IMR-90 (cell line): ENCODE measurements at regions not wholly inside any gene's neighbourhood (a gene's known extent, or its start where the extent isn't known, plus 50 kb on each side); places are given as distances from the start of the nearest gene placed in this dataset.
A peak's percentile ranks its signal among the peaks of the same experiment; 100 is the strongest.

ENCODE experiments used
- ATAC-seq: fragments of 200-7000 bp; cut with Tn5 transposase; 2 replicates; pipeline ENCODE4 v1.9.1; 2020; ENCODE audit warnings: low read depth, mild to moderate bottlenecking, moderate library complexity
- BruUV-seq: library from RNA; stranded (reverse); fragments of 400-500 nt; replicated peaks from 2 replicates; lab custom pipeline; 2021; lab: Mats Ljungman, UMichigan
- CTCF ChIA-PET: fragments of 300-600 bp; formaldehyde crosslinking; extraction: SDS; loops from one replicate; lab custom pipeline; 2021; ENCODE audit warnings: antibody characterized with exemption; lab: Yijun Ruan, JAX
- POLR2A ChIA-PET: fragments of 300-600 bp; sonication (Branson Sonifier 250); formaldehyde crosslinking; loops from one replicate; lab custom pipeline; 2022; ENCODE audit warnings: antibody characterized with exemption; ENCODE audit not compliant: unreplicated experiment; lab: Charles Lee
- DNase-seq: peaks from one replicate; pipeline ENCODE4 v3.0.0; 2013
- H2AFZ ChIP-seq: replicated peaks from 2 replicates; pipeline ENCODE3; 2013; ENCODE audit warnings: low read length, mild to moderate bottlenecking; ENCODE audit not compliant: poor library complexity
- H2AK5ac ChIP-seq: 2 replicates; pipeline ENCODE4 v1.6.1; 2013; ENCODE audit warnings: low read depth, low read length, inconsistent platforms
- H2AK9ac ChIP-seq: replicated peaks from 2 replicates; pipeline ENCODE3; 2013; ENCODE audit warnings: mild to moderate bottlenecking, low read depth, low read length, moderate library complexity; ENCODE audit not compliant: poor library complexity
- H2BK120ac ChIP-seq: 2 replicates; pipeline ENCODE4 v1.6.1; 2013; ENCODE audit warnings: low read depth, low read length, inconsistent platforms
- H2BK15ac ChIP-seq: 3 replicates; pipeline ENCODE4 v1.6.1; 2013; ENCODE audit warnings: low read depth, low read length, inconsistent platforms
- H2BK20ac ChIP-seq: 2 replicates; pipeline ENCODE4 v1.6.1; 2013; ENCODE audit warnings: low read depth, mild to moderate bottlenecking, inconsistent platforms, low read length, moderate library complexity
- H2BK5ac ChIP-seq: 2 replicates; pipeline ENCODE4 v1.6.1; 2013; ENCODE audit warnings: mild to moderate bottlenecking, low read depth, low read length, inconsistent platforms; ENCODE audit not compliant: poor library complexity, severe bottlenecking
- H3K14ac ChIP-seq: replicated peaks from 2 replicates; pipeline ENCODE4 v1.6.1; 2013; ENCODE audit warnings: low read depth, low read length, inconsistent platforms
- H3K18ac ChIP-seq: 2 replicates; pipeline ENCODE4 v1.6.1; 2013; ENCODE audit warnings: low read depth, low read length, control low read depth
- H3K23ac ChIP-seq: 2 replicates; pipeline ENCODE4 v1.6.1; 2013; ENCODE audit warnings: low read depth, low read length, inconsistent platforms
- H3K27ac ChIP-seq: 2 replicates; pipeline ENCODE4 v1.5.1; 2013; ENCODE audit warnings: mild to moderate bottlenecking, control low read depth, low read length; ENCODE audit not compliant: insufficient read depth
- H3K27me3 ChIP-seq: 2 replicates; pipeline ENCODE4 v1.6.1; 2013; ENCODE audit warnings: low read length; ENCODE audit not compliant: control insufficient read depth, insufficient read depth
- H3K36me3 ChIP-seq: 2 replicates; pipeline ENCODE4 v1.6.1; 2013; ENCODE audit warnings: low read length, mixed read lengths; ENCODE audit not compliant: control insufficient read depth, insufficient read depth
- H3K4ac ChIP-seq: 2 replicates; pipeline ENCODE4 v1.6.1; 2013; ENCODE audit warnings: low read depth, low read length, inconsistent platforms
- H3K4me1 ChIP-seq: 2 replicates; pipeline ENCODE4 v1.6.1; 2013; ENCODE audit warnings: low read length, mixed read lengths; ENCODE audit not compliant: control insufficient read depth, insufficient read depth
- H3K4me2 ChIP-seq: 2 replicates; pipeline ENCODE4 v1.6.1; 2013; ENCODE audit warnings: low read depth, mild to moderate bottlenecking, control low read depth, low read length, moderate library complexity
- H3K4me3 ChIP-seq: 2 replicates; pipeline ENCODE4 v1.5.1; 2013; ENCODE audit warnings: low read depth, mild to moderate bottlenecking, control low read depth, low read length, moderate library complexity; ENCODE audit not compliant: insufficient read depth
- H3K56ac ChIP-seq: 2 replicates; pipeline ENCODE4 v1.6.1; 2013; ENCODE audit warnings: low read length, inconsistent platforms; ENCODE audit not compliant: insufficient read depth; ENCODE audit errors: extremely low read depth
- H3K79me1 ChIP-seq, 2 experiments: 2 replicates each; pipeline ENCODE4 v1.6.1; 2013; ENCODE audit warnings: low read length in 2 of 2, inconsistent platforms in 1 of 2, low read depth in 1 of 2
- H3K9ac ChIP-seq: 2 replicates; pipeline ENCODE4 v1.6.1; 2013; ENCODE audit warnings: low read depth, low read length, control low read depth
- H3K9me1 ChIP-seq: 2 replicates; pipeline ENCODE4 v1.6.1; 2013; ENCODE audit warnings: low read length, inconsistent platforms; ENCODE audit not compliant: insufficient read depth
- H3K9me3 ChIP-seq: 2 replicates; pipeline ENCODE4 v1.6.1; 2013; ENCODE audit warnings: low read length; ENCODE audit not compliant: control insufficient read depth, insufficient read depth
- H4K20me1 ChIP-seq: 2 replicates; pipeline ENCODE4 v1.6.1; 2013; ENCODE audit warnings: low read length, inconsistent platforms; ENCODE audit not compliant: insufficient read depth
- H4K5ac ChIP-seq: 2 replicates; pipeline ENCODE4 v1.6.1; 2013; ENCODE audit warnings: mild to moderate bottlenecking, low read depth, low read length, control low read depth
- H4K8ac ChIP-seq, 2 experiments: 2 replicates each; pipeline ENCODE4 v1.6.1; 2013; ENCODE audit warnings: low read depth in 2 of 2, low read length in 2 of 2, control low read depth in 1 of 2, inconsistent platforms in 1 of 2
- H4K91ac ChIP-seq: 2 replicates; pipeline ENCODE4 v1.6.1; 2013; ENCODE audit warnings: low read depth, low read length, inconsistent platforms; ENCODE audit not compliant: insufficient read depth
- BHLHE40 ChIP-seq: fragments of 150-350 bp; IDR thresholded peaks from 2 replicates; pipeline ENCODE4 v1.6.1; 2016; ENCODE audit warnings: mild to moderate bottlenecking, low read depth, low read length
- CEBPB ChIP-seq: IDR thresholded peaks from 2 replicates; pipeline ENCODE4 v1.6.1; 2012; ENCODE audit warnings: low read depth, low read length, improper control_type of control experiment
- CHD1 ChIP-seq: IDR thresholded peaks from 2 replicates; pipeline ENCODE4 v1.6.1; 2012; ENCODE audit warnings: low read depth, low read length, improper control_type of control experiment
- FOS ChIP-seq: fragments of 150-350 bp; IDR thresholded peaks from 2 replicates; pipeline ENCODE4 v1.6.1; 2016; ENCODE audit warnings: low read depth, low read length
- MAFK ChIP-seq: IDR thresholded peaks from 2 replicates; pipeline ENCODE4 v1.6.1; 2012; ENCODE audit warnings: low read depth, low read length, improper control_type of control experiment
- MAZ ChIP-seq: IDR thresholded peaks from 2 replicates; pipeline ENCODE4 v1.6.1; 2012; ENCODE audit warnings: low read depth, mild to moderate bottlenecking, low read length, improper control_type of control experiment, moderate library complexity, borderline replicate concordance
- MXI1 ChIP-seq: IDR thresholded peaks from 2 replicates; pipeline ENCODE4 v1.6.1; 2012; ENCODE audit warnings: low read depth, mild to moderate bottlenecking, low read length, moderate library complexity, borderline replicate concordance
- NFE2L2 ChIP-seq: fragments of 150-350 bp; IDR thresholded peaks from 2 replicates; pipeline ENCODE4 v1.6.1; 2016; ENCODE audit warnings: low read depth, mild to moderate bottlenecking, low read length
- POLR2A ChIP-seq: IDR thresholded peaks from 2 replicates; pipeline ENCODE4 v1.6.1; 2012; ENCODE audit warnings: mild to moderate bottlenecking, low read depth, low read length
- RAD21 ChIP-seq: IDR thresholded peaks from 2 replicates; pipeline ENCODE4 v1.6.1; 2012; ENCODE audit warnings: low read length, improper control_type of control experiment
- RCOR1 ChIP-seq: IDR thresholded peaks from 2 replicates; pipeline ENCODE4 v1.6.1; 2012; ENCODE audit warnings: mild to moderate bottlenecking, low read length, improper control_type of control experiment; ENCODE audit not compliant: insufficient replicate concordance
- RFX5 ChIP-seq: IDR thresholded peaks from 2 replicates; pipeline ENCODE4 v1.8.0; 2012; ENCODE audit warnings: low read depth, mild to moderate bottlenecking, low read length, moderate library complexity
- SMC3 ChIP-seq: fragments of 150-350 bp; IDR thresholded peaks from 2 replicates; pipeline ENCODE4 v1.6.1; 2016; ENCODE audit warnings: low read depth, mild to moderate bottlenecking, antibody characterized with exemption, low read length, moderate library complexity
- USF2 ChIP-seq: fragments of 150-350 bp; IDR thresholded peaks from 2 replicates; pipeline ENCODE4 v1.6.1; 2017; ENCODE audit warnings: mild to moderate bottlenecking, antibody characterized with exemption, low read length, low read depth
- WGBS, 2 experiments: methylation state at CpG; one replicate each; pipeline versions ENCODE4 v1.1.5 to v1.1.7; 2013; ENCODE audit warnings: missing lambda C conversion rate in 2 of 2; ENCODE audit not compliant: insufficient read length in 1 of 2; ENCODE audit errors: extremely low coverage in 2 of 2; 5-methylcytosine and 5-hydroxymethylcytosine counted together
- dilution Hi-C: fragments of 300-500 bp; cut with HindIII; formaldehyde crosslinking; loops from one replicate; pipeline ENCODE4 v1.14.3; 2018; ENCODE audit warnings: low sequenced_read_pairs; ENCODE audit not compliant: unreplicated experiment
- in situ Hi-C: fragments of 300-500 bp; cut with MboI; formaldehyde crosslinking; loops from 3 replicates; pipeline ENCODE4 v1.14.3; 2019; ENCODE audit warnings: low sequenced_read_pairs, inconsistent platforms, mixed read lengths
- intact Hi-C: fragments of 100-400 bp; cut with micrococcal nuclease; formaldehyde crosslinking; loops from 2 replicates; pipeline ENCODE4 v1.10.0; 2022
- TF ChIP-seq, protein P1 (sequence below): conservative IDR thresholded peaks from 2 replicates; pipeline ENCODE4 v1.5.1; 2012; ENCODE audit warnings: mild to moderate bottlenecking, low read depth, low read length, improper control_type of control experiment
- TF ChIP-seq, protein P2 (sequence below): fragments of 150-350 bp; IDR thresholded peaks from 2 replicates; pipeline ENCODE4 v1.6.1; 2016; ENCODE audit warnings: low read depth, mild to moderate bottlenecking, low read length, moderate library complexity, borderline replicate concordance

GRCh38 chr3:193825617-193826016, 232.6 kb downstream of the OPA1 start:
- peak overlapping the region; percentile 42 for H2AK9ac ChIP-seq
- TF ChIP-seq MAZ (no peak), NFE2L2 (no peak), POLR2A (no peak), RCOR1 (no peak), RFX5 (no peak), SMC3 (no peak), RAD21 (no peak), CEBPB (no peak), BHLHE40 (no peak), CHD1 (no peak), MXI1 (no peak), FOS (no peak), USF2 (no peak), MAFK (no peak)
- TF ChIP-seq, protein P1, sequence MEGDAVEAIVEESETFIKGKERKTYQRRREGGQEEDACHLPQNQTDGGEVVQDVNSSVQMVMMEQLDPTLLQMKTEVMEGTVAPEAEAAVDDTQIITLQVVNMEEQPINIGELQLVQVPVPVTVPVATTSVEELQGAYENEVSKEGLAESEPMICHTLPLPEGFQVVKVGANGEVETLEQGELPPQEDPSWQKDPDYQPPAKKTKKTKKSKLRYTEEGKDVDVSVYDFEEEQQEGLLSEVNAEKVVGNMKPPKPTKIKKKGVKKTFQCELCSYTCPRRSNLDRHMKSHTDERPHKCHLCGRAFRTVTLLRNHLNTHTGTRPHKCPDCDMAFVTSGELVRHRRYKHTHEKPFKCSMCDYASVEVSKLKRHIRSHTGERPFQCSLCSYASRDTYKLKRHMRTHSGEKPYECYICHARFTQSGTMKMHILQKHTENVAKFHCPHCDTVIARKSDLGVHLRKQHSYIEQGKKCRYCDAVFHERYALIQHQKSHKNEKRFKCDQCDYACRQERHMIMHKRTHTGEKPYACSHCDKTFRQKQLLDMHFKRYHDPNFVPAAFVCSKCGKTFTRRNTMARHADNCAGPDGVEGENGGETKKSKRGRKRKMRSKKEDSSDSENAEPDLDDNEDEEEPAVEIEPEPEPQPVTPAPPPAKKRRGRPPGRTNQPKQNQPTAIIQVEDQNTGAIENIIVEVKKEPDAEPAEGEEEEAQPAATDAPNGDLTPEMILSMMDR = no peak
- TF ChIP-seq, protein P2, sequence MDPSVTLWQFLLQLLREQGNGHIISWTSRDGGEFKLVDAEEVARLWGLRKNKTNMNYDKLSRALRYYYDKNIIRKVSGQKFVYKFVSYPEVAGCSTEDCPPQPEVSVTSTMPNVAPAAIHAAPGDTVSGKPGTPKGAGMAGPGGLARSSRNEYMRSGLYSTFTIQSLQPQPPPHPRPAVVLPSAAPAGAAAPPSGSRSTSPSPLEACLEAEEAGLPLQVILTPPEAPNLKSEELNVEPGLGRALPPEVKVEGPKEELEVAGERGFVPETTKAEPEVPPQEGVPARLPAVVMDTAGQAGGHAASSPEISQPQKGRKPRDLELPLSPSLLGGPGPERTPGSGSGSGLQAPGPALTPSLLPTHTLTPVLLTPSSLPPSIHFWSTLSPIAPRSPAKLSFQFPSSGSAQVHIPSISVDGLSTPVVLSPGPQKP = no peak
- no peak overlapping the region for H4K5ac ChIP-seq
- H2BK15ac ChIP-seq = no peak overlapping the region
- no CpG with 5 or more reads among the region's 6 CpGs for WGBS, 2 experiments
- no peak overlapping the region for H2BK20ac ChIP-seq
- H3K18ac ChIP-seq = no peak overlapping the region
- H3K36me3 ChIP-seq = no peaks in the 10 kb centered on the region
- H3K4ac ChIP-seq = no peak overlapping the region
- CTCF ChIA-PET = no interaction called here
- no peak overlapping the region for H2AFZ ChIP-seq
- no peak overlapping the region for H3K23ac ChIP-seq
- intact Hi-C loops (no loop called here), dilution Hi-C loops (no loop called here), in situ Hi-C loops (no loop called here)
- no peak overlapping the region for H4K91ac ChIP-seq
- H4K8ac ChIP-seq = no peak overlapping the region
- no peaks in the 10 kb centered on the region for H3K9me1 ChIP-seq
- no peak overlapping the region for H3K9ac ChIP-seq
- DNase-seq = no peak
- POLR2A ChIA-PET = no interaction called here
- H3K27ac ChIP-seq = no peak overlapping the region
- H3K27me3 ChIP-seq = peaks cover 24% of the 10 kb centered on the region
- no peak overlapping the region for H2BK120ac ChIP-seq
- ATAC-seq = no peak
- no peaks in the 10 kb centered on the region for H4K20me1 ChIP-seq
- H3K4me2 ChIP-seq = no peak overlapping the region
- BruUV-seq = no TSS peak
- H3K9me3 ChIP-seq = no peaks in the 10 kb centered on the region
- H3K14ac ChIP-seq = no peak overlapping the region
- H2BK5ac ChIP-seq = no peak overlapping the region
- H3K79me1 ChIP-seq = no peaks in the 10 kb centered on the region
- no peak overlapping the region for H3K4me3 ChIP-seq
- H3K56ac ChIP-seq = no peak overlapping the region
- H2AK5ac ChIP-seq = no peak overlapping the region
- H3K4me1 ChIP-seq = no peaks in the 10 kb centered on the region
